Globus pallidus (tissue), 1 donor: ENCODE measurements at regions not wholly inside any gene's neighbourhood (a gene's known extent, or its start where the extent isn't known, plus 50 kb on each side); places are given as distances from the start of the nearest gene placed in this dataset.
"Not testable (repeated sequence)": the region's sequence is repeated elsewhere in the genome, so short reads cannot be mapped to it uniquely, and the experiment has no call there.

ENCODE experiments used
- DNase-seq: peaks from one replicate; pipeline ENCODE4 v3.0.0-alpha.2; 2015; ENCODE audit warnings: low spot score

- DNase-seq: no peak
These were observed 57.1 kb upstream of the KMT2E start for GRCh38 chr7:104956753-104957450.

- DNase-seq: no peak
These were observed 55.6 kb upstream of the KMT2E start for GRCh38 chr7:104958371-104958865.

- not testable (repeated sequence) for DNase-seq
These were observed 54.5 kb upstream of the KMT2E start for GRCh38 chr7:104959483-104959882.

- DNase-seq: peak; percentile 66
These were observed 53.1 kb upstream of the KMT2E start for GRCh38 chr7:104960741-104961448.

GRCh38 chr7:104961821-104962220, 52.2 kb upstream of the KMT2E start:
- DNase-seq: no peak

GRCh38 chr7:104962781-104963180, 51.2 kb upstream of the KMT2E start:
- no peak for DNase-seq

- no peak for DNase-seq
These were observed 50.5 kb upstream of the KMT2E start for GRCh38 chr7:104963378-104963990.

- no peak for DNase-seq
These were observed 50.0 kb upstream of the KMT2E start for GRCh38 chr7:104963991-104964385.
